ENCODE measurements at regions not wholly inside any gene's neighbourhood (a gene's known extent, or its start where the extent isn't known, plus 50 kb on each side); places are given as distances from the start of the nearest gene placed in this dataset.
"Not testable (repeated sequence)": the region's sequence is repeated elsewhere in the genome, so short reads cannot be mapped to it uniquely, and the experiment has no call there.

DNA sequence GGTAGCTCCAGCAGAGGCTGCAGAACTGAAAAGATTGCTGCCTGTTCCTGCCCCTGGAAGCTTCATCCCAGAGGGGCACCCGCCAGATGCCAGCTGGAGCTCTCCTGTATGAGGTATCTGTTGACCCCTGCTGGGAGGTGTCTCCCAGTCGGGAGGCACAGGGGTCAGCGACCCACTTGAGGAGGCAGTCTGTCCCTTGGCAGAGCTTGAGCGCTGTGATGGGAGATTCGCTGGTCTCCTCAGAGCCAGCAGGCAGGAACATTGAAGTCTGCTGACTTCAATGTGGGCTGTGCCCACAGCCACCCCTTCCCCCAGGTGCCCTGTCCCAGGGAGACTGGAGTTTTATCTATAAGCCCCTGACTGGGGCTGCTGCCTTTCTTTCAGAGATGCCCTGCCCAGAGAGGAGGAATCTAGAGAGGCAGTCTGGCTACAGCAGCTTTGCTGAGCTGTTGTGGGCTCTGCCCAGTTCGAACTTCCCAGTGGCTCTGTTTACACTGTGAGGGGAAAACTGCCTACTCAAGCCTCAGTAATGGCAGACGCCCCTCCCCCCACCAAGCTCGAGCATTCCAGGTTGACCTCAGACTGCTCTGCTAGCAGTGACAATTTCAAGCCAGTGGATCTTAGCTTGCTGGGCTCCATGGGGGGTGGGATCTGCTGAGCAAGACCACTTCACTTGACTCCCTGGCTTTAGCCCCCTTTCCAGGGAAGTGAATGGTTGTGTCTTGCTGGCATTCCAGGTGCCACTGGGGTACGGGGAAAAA is 622.3 kb upstream of the ACTRT1 start:
- TF ChIP-seq POLR2A (IDR thresholded peaks at IDR 0.05; ENCODE audit: low read length); RCOR1 (IDR thresholded peaks at IDR 0.05; ENCODE audit: low read depth, low read length); KDM1A (IDR thresholded peaks at IDR 0.05; ENCODE audit: low read depth); EP300 (IDR thresholded peaks at IDR 0.05); CHD4 (IDR thresholded peaks at IDR 0.05; ENCODE audit: borderline replicate concordance); SMC3 (IDR thresholded peaks at IDR 0.05); NR3C1 (IDR thresholded peaks at IDR 0.05): not testable (repeated sequence)
- TF ChIP-seq, protein P1, sequence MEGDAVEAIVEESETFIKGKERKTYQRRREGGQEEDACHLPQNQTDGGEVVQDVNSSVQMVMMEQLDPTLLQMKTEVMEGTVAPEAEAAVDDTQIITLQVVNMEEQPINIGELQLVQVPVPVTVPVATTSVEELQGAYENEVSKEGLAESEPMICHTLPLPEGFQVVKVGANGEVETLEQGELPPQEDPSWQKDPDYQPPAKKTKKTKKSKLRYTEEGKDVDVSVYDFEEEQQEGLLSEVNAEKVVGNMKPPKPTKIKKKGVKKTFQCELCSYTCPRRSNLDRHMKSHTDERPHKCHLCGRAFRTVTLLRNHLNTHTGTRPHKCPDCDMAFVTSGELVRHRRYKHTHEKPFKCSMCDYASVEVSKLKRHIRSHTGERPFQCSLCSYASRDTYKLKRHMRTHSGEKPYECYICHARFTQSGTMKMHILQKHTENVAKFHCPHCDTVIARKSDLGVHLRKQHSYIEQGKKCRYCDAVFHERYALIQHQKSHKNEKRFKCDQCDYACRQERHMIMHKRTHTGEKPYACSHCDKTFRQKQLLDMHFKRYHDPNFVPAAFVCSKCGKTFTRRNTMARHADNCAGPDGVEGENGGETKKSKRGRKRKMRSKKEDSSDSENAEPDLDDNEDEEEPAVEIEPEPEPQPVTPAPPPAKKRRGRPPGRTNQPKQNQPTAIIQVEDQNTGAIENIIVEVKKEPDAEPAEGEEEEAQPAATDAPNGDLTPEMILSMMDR (IDR thresholded peaks at IDR 0.05), result not testable (repeated sequence)
- TF ChIP-seq, protein P2, sequence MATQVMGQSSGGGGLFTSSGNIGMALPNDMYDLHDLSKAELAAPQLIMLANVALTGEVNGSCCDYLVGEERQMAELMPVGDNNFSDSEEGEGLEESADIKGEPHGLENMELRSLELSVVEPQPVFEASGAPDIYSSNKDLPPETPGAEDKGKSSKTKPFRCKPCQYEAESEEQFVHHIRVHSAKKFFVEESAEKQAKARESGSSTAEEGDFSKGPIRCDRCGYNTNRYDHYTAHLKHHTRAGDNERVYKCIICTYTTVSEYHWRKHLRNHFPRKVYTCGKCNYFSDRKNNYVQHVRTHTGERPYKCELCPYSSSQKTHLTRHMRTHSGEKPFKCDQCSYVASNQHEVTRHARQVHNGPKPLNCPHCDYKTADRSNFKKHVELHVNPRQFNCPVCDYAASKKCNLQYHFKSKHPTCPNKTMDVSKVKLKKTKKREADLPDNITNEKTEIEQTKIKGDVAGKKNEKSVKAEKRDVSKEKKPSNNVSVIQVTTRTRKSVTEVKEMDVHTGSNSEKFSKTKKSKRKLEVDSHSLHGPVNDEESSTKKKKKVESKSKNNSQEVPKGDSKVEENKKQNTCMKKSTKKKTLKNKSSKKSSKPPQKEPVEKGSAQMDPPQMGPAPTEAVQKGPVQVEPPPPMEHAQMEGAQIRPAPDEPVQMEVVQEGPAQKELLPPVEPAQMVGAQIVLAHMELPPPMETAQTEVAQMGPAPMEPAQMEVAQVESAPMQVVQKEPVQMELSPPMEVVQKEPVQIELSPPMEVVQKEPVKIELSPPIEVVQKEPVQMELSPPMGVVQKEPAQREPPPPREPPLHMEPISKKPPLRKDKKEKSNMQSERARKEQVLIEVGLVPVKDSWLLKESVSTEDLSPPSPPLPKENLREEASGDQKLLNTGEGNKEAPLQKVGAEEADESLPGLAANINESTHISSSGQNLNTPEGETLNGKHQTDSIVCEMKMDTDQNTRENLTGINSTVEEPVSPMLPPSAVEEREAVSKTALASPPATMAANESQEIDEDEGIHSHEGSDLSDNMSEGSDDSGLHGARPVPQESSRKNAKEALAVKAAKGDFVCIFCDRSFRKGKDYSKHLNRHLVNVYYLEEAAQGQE (IDR thresholded peaks at IDR 0.05), result not testable (repeated sequence)
- TF ChIP-seq, protein P3, sequence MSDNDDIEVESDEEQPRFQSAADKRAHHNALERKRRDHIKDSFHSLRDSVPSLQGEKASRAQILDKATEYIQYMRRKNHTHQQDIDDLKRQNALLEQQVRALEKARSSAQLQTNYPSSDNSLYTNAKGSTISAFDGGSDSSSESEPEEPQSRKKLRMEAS (IDR thresholded peaks at IDR 0.05), result not testable (repeated sequence)
- TF ChIP-seq, protein P4, sequence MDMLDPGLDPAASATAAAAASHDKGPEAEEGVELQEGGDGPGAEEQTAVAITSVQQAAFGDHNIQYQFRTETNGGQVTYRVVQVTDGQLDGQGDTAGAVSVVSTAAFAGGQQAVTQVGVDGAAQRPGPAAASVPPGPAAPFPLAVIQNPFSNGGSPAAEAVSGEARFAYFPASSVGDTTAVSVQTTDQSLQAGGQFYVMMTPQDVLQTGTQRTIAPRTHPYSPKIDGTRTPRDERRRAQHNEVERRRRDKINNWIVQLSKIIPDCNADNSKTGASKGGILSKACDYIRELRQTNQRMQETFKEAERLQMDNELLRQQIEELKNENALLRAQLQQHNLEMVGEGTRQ (IDR thresholded peaks at IDR 0.05), result not testable (repeated sequence)
- TF ChIP-seq, protein P5, sequence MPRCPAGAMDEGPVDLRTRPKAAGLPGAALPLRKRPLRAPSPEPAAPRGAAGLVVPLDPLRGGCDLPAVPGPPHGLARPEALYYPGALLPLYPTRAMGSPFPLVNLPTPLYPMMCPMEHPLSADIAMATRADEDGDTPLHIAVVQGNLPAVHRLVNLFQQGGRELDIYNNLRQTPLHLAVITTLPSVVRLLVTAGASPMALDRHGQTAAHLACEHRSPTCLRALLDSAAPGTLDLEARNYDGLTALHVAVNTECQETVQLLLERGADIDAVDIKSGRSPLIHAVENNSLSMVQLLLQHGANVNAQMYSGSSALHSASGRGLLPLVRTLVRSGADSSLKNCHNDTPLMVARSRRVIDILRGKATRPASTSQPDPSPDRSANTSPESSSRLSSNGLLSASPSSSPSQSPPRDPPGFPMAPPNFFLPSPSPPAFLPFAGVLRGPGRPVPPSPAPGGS (IDR thresholded peaks at IDR 0.05), result not testable (repeated sequence)

Measured in A549 (cell line).